DMS 273 (cell line): ENCODE measurements at regions not wholly inside any gene's neighbourhood (a gene's known extent, or its start where the extent isn't known, plus 50 kb on each side); places are given as distances from the start of the nearest gene placed in this dataset.

Experiments used
- DNase-seq: peaks from one replicate; lab custom pipeline; 2025; ENCODE audit not compliant: unreplicated experiment; lab: John Stamatoyannopoulos, UW

- no peak for DNase-seq
Observed at GRCh38 chr20:61125546-61126180, 126.4 kb upstream of the CDH4 start.

GRCh38 chr20:61126369-61127195 lies 125.5 kb upstream of the CDH4 start:
- DNase-seq, result no peak

- no peak for DNase-seq
Observed at GRCh38 chr20:61127311-61128039, 124.6 kb upstream of the CDH4 start.

GRCh38 chr20:61128701-61129269 lies 123.3 kb upstream of the CDH4 start:
- DNase-seq, result no peak

- no peak for DNase-seq
Observed at GRCh38 chr20:61129311-61129710, 122.8 kb upstream of the CDH4 start.

- DNase-seq, result no peak
Observed at GRCh38 chr20:61130156-61130555, 121.9 kb upstream of the CDH4 start.

- no peak for DNase-seq
Observed at GRCh38 chr20:61131944-61132343, 120.1 kb upstream of the CDH4 start.

GRCh38 chr20:61133611-61134010 lies 118.5 kb upstream of the CDH4 start:
- no peak for DNase-seq

GRCh38 chr20:61134296-61135030 lies 117.6 kb upstream of the CDH4 start:
- DNase-seq, result peak; percentile 3

- no peak for DNase-seq
Observed at GRCh38 chr20:61135266-61135665, 116.8 kb upstream of the CDH4 start.

GRCh38 chr20:61135968-61136367 lies 116.1 kb upstream of the CDH4 start:
- DNase-seq, result no peak

GRCh38 chr20:61138566-61138965 lies 113.5 kb upstream of the CDH4 start:
- no peak for DNase-seq

GRCh38 chr20:61139031-61139430 lies 113.0 kb upstream of the CDH4 start:
- no peak for DNase-seq

- DNase-seq, result no peak
Observed at GRCh38 chr20:61140576-61140975, 111.5 kb upstream of the CDH4 start.

GRCh38 chr20:61146023-61146422 lies 106.0 kb upstream of the CDH4 start:
- no peak for DNase-seq

- DNase-seq, result no peak
Observed at GRCh38 chr20:61149636-61150035, 102.4 kb upstream of the CDH4 start.

GRCh38 chr20:61157301-61157700 lies 94.8 kb upstream of the CDH4 start:
- DNase-seq, result no peak

- DNase-seq, result no peak
Observed at GRCh38 chr20:61159957-61160686, 91.9 kb upstream of the CDH4 start.

GRCh38 chr20:61161726-61162390 lies 90.2 kb upstream of the CDH4 start:
- DNase-seq, result peak; percentile 5

- DNase-seq, result no peak
Observed at GRCh38 chr20:61162451-61162850, 89.6 kb upstream of the CDH4 start.
